Dermis blood vessel endothelial cell (primary cell): ENCODE measurements at regions not wholly inside any gene's neighbourhood (a gene's known extent, or its start where the extent isn't known, plus 50 kb on each side); places are given as distances from the start of the nearest gene placed in this dataset.
"Not testable (repeated sequence)": the region's sequence is repeated elsewhere in the genome, so short reads cannot be mapped to it uniquely, and the experiment has no call there.

Experiments used
- DNase-seq: peaks from one replicate; pipeline ENCODE4 v3.0.0; 2010

DNA sequence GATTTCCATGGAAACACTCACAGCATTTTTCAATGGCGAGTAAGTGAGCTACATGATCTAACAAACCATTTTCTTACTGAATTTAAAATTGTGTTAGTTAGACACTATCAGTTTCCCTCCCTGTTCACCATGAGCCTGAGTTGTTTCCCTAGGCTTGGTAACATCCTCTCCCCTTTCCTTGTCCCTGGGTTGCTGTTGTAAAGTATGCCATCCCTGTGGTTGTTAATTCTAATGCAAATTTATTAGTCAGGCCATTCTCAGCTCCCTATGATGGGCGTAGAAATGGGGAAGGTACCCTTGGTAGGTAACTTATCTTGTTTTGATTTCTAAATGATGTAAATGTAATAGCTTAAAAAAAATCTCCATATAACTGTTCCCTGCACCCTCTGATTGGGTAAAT is 143.0 kb downstream of the SPATA31A6 start:
- not testable (repeated sequence) for DNase-seq

DNA sequence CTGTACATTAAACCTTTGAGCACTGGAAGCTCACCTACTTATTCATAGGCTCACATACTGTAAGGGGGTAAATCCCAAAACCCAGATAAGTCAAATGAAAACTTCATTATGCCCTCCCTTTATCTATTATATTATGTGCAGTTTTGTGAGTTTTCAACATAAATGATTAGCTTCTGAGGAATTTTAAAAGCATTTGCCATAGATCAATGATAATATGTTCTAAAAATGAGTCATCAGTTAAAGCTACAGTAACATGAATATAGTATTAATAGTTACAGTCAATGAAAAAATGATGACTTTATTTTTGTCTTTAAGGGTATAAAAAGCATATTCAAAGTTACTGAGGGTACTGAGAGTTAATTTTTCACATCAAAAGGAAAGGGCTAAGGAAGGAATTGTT is 151.9 kb downstream of the SPATA31A6 start:
- DNase-seq = not testable (repeated sequence)

DNA sequence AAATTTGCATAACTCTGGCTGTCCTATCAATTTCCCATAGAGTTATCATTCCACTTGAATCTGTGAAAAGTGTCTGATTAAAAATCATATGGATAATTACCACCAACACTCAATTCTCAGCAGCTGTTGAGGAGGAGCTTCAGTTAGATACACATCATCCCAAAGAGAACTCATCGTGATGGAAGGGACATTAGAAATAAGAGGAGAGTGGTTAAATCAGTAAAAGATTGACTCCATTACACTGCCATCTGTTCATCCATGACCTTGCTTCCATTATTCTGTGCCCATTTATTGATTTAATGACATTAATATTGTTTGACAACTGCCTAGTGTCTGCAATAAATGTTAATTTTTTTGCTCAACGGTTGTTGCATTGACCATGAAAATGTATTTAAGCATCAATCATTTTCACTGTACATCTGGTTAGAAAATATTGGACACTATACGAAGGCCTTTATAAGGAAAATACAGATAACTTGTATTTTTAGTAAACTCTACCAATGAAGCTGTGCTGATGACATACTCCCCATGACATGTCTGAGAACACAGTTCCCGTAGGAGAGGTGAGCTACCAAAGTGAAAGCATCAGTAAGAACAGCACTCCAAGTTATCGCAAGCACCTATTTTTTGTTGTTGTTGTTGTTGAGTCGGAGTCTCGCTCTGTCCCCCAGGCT is 152.7 kb downstream of the SPATA31A6 start:
- DNase-seq = not testable (repeated sequence)

DNA sequence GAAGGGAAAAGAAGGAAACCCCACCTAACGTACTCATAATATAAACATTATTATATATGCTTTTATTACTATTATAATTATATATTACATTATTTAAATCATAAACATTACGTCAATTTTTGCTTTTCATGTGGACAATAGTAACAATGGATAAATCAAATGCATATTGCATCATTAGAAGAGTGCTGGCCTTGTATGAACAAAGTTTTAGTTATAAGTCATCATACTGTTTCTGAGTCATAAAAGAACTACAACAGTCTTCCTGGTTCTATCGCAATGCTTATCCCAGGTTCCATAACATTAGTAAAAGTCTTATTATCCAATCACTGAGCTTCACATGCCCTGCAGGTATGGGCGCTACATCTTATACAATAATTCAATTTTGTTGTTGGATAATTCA is 154.8 kb downstream of the SPATA31A6 start:
- not testable (repeated sequence) for DNase-seq

DNA sequence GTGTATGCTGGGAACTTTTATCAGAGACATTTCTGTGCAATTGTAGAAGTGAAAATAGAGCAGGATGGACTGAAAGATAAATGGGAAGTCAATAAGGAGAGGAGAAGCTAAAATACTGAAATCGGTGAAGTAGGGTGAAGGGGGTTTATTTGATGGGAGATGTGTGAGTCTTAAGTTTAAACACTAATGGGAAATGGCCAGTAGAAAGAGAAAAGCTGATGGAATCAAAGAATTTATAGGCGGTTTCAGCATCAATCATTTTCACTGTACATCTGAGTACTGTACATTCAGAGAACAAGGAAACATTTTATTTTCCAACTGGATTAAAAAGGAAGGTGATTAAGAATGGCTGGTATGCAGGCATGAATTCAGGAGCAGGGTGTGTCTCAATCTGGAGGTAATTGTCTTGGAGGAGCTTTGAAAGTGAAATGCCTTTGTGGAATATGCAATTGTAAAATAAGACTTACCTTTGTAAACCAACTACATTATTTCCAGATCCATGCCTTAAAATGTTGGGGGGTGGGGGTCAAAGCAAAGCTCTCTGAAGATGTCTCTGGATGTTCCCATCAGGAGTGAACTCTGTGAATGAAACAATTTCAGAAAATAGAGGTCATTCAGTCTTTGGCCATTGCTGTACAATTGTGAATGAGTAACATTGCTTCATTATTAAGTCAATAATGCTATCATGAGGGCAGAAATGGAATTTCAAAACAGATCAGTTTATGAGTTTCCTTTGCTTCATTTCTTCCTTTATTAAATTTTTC is 156.4 kb downstream of the SPATA31A6 start:
- DNase-seq = peak; percentile 7

DNA sequence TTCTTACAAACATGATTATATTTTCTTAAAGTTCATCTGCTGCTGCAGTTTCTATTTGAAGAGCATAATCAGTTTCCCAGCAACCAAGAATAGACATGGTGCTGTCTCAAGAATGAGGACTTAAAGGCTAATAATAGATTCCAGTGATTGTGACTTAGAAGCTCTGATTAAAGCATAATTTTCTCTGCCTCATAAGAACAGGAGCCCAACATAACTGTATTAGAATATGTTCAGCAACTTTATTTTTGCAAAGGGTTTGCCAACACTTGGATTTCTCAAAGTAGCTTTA is 156.9 kb downstream of the SPATA31A6 start:
- not testable (repeated sequence) for DNase-seq

DNA sequence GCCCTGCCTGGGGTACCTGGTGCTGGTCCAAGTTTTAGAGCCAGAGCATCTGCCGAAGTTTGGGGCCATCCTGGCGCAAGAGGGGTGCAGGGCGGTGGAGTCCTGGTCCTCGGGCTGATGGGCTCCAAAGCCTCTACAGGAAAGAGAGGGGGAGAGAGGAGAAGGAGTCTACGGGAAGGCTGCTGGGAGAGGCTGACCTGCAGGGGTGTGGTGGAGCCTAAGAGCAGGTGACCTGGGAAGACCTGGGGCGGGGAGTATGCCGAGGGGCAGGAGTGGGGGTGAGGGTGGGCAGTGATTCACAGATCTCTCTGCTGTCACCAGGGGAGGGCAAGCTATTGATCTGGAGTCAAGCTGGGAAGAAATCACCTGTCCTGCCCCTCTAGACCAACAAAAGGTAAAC is 158.4 kb downstream of the SPATA31A6 start:
- DNase-seq = not testable (repeated sequence)

DNA sequence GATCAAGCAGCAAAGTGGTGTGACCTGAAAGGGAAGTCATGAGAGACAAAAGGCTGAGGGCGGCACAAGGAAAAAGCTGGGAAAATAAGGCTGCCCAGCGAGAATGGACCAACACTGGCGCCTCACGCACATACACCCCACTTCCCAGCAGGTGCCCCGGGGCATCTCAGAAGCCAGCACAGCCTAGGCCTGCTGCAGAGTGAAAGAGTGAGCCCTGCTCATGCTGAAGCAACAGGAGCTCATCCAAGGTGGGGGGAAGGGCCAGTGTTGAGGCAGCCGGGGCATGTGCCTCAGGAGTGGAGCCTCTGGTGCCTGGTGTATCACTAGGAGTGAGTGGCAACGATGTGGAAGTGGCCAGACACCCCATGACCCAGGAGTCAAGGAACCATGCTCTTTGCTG is 158.8 kb downstream of the SPATA31A6 start:
- not testable (repeated sequence) for DNase-seq

DNA sequence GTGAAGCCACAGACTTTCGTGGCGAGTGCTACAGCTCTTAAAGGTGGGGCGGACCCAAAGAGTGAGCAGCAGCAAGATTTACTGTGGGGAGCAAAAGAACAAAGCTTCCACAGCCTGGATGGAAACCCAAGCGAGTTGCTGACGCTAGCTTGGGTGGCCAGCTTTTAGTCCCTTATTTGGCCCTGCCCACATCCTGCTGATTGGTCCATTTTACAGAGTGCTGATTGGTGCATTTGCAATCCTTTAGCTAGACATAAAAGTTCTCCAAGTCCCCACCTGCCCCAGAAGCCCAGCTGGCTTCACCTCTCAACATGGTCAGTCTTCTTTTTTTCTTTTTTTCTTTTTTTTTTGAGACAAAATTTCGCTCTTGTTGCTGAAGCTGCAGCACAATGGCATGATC is 161.0 kb downstream of the SPATA31A6 start:
- DNase-seq = not testable (repeated sequence)

DNA sequence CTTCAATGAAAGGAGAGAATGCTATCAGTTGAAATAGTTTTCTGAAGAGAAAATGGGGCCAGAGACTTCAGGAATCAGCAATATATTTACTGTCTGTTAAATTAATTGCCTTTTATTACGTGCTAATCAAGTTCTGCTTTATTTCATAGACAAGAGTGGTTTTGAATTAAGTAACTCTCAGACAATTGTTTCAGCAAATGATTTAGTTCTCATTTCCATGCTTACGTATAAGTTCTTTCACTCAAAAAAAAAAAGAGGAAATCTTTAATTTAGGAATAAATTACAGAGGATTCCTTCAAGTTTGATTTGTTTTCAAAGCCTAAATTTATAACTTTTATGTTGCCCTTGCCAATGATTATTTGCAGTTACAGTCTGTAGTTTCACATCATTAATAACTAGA is 163.5 kb downstream of the SPATA31A6 start:
- DNase-seq = not testable (repeated sequence)

DNA sequence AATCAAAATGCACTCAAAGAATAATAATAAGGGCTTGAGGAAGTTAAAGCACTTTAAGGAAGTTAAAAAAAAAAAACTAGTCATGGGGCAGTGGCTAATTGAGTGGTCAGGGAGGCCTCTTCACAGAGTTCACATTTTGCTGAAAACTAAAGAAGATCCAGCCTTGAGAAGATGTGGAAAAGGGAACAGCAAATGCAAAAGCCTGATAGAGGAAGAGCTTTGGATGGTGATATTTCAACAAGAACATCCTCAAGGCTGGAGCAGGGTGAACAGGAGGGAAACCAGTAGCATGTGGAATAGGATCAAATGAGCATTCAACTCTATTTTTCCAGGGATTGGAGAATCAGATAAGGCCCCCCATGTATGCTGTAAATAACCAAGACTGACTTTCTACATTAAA is 165.7 kb downstream of the SPATA31A6 start:
- not testable (repeated sequence) for DNase-seq

DNA sequence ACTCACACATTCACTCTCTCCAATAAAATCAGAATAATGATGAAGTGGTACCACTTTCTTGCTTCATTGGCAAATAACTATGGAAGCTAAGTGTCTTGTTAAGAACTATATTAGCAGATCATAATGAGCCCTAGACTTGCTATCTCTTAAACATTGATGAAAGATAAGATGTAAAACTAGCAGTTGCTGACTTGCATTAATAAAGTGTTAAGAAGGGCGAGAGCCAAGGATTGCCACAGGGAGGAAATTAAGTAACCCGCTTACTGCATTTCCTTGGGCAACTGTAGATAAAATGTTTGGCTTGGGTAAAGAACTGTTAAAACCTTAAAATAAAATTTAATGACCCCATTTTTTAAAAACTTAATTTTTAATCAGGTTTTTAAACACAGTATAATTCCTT is 167.0 kb downstream of the SPATA31A6 start:
- not testable (repeated sequence) for DNase-seq

DNA sequence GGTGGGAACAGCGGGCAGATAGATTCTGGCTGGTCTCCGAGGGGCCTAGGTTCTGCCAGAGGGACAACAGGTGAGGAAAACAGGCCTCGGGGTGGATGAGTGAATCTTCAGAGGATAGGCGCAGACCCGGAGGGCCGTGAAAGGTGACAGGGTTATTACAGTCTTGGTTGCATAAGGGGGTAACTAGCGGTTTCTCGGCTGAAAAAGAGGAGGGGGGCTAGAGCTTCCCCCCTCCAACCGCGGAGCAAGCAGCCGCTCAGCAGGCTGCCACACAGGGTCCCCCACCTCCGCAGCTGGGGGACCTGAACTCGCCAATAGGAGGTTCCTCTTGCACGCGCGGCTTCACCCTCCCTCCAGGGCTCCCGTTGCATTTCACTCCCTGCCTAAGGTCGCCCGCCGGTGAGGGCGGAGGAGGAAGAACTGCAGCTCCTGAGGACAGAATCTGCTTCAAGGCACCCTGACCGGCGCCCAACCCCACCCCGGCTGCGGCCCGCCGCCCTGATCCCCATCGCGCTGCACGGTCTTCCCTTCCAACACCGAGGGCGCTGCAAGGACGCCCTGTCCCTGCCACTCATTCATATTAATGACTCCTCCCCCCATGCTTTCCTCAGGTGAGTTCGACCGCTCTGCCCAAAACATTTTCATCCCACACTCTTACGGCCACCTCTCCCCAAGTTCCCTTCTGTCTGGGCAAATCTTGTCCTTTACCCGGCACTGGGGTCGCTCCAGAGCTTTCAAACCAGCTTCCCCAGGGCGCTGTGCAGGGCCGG is 174.3 kb downstream of the SPATA31A6 start:
- not testable (repeated sequence) for DNase-seq

DNA sequence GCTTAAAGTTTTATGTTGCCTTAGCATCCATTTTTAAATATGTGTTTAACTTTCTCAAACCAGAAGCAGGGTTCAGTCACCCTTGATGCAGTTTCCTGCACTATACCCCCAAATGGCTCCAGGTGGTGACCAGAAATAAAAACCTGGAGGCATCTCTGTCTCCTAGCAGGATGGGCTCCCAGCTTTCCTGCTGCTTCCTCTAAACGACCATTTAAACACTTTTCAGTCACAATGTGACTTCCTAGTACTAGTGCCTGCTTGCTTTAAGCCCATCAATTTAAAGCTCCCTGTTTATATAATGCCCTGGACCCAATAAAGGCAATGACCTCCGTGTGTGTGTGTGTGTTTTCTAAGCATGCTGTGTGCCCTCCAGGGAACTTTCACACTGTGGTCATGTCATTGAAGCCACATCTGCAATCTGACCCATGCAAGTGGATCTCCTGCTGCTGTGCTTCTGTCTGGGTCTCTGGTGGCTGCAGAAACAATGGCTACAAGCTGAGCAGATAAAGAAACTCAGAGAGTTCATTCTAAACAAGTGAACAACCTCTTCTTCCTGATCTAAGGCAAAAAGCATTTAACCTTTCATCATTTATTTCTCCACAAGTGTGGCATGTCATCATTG is 175.3 kb downstream of the SPATA31A6 start:
- DNase-seq = not testable (repeated sequence)

DNA sequence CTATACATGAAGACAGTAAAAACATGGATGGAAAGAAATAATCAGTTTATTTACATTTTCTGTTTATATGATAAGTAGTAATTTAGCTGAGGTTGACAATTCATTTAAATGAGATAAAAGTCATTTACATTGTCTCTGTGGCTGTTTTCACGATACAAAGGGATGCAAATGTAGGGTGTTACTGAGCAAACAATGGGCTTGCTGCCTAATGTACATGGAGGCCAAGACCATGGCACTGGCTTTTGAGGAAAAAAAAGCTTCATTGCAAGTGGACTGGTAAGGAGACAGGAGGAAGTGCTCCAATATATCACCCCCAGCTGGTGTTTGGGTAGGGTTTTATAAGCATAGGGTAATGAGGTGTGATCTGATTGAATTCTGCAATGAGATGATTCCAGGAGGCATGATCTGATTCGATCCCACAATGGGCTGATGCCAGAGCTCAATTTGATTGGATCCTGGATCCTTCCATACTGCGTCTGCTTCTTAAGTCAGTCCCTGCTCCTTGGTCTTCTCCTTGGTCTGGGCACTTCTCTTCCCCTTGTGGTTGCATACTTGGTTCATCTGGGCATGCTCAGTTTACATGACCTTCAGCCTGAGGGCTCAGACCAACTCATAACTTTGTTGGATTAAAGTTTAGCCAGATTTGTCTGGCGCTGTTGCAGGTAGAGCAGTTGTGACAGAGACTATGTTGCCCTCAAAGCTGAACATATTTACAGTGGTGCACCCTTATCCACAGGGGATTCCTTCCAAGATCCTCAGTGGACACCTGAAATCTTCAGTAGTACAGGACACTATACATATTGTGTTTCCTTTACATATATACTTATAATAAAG is 181.2 kb downstream of the SPATA31A6 start:
- DNase-seq = not testable (repeated sequence)

DNA sequence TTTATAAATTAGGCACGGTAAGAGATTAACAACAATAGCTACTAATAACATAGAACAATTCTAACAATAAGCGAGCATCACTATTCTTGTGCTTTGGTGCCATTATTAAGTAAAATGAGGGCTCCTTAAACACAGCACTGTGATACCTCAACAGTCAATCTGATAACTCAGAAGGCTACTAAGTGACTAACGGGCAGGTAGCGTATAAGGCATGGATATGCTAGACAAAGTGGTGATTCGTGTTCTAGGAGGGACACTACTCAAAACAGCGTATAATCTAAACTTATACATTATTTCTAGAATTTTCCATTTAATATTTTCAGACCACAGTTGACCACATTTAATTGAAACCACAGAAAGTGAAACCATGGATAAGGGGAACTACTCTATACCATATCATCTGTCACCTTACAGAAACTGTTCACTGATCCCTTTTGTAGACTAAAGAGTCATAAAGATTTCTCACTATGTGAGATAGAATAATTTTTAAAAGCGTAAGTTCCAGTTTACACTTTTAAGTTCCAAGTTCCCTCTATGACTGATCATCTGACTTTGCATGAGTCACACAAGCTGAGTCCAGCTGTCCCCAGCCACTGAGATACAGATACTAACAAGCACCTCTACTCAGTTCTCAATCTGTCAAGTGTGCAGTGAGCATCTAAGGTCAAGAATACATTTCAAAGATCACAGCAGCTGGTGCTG is 181.9 kb downstream of the SPATA31A6 start:
- peak; percentile 41 for DNase-seq

DNA sequence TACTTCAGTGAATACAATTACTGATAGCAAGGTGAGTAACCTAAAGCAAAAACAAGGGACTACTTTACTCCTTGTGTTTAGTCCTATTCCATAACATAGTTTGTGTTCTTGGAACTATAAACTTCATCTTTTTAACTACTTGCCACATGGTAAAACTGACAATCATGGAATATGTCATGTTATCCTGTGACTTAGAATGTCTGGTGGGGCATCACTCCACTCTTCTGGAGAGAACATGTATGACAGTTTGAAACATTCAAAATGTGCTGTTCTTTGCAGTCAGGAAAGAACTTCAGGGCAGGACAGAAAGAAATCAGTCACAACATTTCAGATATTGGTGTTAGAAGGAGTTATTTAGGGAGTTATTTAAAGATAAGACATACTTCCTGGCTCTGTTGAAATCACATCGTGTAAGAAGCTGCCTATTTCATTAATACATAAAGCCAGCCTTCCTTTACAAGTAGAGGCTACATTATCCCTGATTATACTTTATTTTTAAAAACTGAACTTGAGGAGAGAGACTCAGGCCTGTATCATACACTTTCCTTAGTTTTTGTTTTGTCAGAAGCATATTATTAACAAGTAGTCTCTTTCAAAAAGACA is 184.9 kb downstream of the SPATA31A6 start:
- peak; percentile 38 for DNase-seq

DNA sequence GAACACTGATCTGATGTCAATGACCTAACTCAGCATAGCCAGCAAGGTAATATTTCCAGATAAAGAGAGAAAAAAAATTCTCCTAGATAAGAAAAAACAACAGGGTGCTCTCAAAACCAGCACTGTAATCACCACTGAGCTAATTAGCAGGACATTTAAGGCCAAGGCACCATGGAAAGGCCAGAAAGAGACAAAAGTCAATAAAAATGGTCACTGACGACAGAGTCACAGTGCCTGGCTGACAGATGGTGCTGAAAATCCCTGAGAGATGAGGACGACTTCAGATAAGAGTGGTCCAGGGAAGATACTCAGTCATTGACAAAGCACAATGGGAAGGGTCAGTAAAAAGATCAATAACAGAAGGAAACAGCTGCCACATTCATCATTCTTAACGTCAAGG is 186.7 kb downstream of the SPATA31A6 start:
- DNase-seq = not testable (repeated sequence)

DNA sequence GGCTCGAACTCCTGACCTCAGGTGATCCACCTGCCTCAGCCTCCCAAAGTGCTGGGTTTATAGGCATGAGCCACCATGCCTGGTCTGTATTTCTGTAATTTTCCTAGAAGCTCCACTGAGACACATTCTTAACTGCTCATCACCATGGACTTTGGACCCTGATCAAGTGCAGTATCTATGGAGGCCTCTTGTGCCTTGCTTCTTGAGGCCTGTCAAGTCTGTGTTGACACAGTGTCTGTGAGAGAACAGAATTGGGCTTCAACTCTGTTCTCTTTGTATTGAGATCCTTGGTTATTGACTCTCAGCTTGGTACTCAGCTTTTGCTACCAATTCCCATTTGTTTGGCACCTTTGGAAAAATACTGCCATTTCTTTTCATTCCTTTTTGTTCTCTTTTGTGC is 188.0 kb downstream of the SPATA31A6 start:
- not testable (repeated sequence) for DNase-seq

DNA sequence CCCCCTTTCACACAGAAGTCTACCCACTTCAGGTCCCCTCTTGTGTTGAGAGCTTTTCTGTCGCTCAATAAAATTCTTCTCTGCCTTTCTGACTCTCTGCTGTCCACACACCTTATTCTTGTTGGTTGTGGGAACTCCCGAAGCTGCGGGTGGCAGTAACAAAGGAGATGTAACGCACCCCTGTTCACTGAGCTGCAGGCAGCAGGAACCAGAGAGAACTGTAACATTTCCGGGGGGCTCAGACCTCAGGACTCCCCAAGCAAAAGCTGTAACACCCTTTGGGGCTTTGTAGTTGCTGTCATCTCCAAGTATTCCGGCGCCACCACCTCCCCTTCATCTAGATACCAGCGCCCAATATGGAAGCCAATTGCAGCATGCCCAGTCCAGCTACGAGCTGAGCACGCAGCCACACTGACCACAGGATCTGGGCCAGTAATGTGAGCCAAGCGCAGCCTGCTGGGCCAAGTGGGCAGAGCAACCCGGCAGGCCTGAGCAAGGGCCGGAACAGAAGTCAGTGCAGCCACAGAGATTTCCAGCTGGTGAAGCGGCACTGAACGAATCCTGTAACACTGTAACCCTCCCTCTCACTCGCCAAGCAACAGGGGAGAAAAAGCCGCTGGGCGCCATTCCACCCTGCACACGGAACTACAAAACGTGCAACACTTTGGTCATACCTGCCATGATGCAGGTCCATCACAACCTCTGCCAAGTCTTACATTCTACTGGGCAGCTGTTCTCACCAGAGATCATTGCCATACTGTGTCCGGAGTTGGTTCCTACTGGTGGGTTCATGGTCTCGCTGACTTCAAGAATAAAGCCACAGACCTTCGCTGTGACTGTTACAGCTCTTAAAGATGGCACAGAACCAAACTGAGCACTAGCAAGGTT is 194.3 kb downstream of the SPATA31A6 start:
- not testable (repeated sequence) for DNase-seq
